ENCODE measurements at regions not wholly inside any gene's neighbourhood (a gene's known extent, or its start where the extent isn't known, plus 50 kb on each side); places are given as distances from the start of the nearest gene placed in this dataset.
"Not testable (repeated sequence)": the region's sequence is repeated elsewhere in the genome, so short reads cannot be mapped to it uniquely, and the experiment has no call there.

DNA sequence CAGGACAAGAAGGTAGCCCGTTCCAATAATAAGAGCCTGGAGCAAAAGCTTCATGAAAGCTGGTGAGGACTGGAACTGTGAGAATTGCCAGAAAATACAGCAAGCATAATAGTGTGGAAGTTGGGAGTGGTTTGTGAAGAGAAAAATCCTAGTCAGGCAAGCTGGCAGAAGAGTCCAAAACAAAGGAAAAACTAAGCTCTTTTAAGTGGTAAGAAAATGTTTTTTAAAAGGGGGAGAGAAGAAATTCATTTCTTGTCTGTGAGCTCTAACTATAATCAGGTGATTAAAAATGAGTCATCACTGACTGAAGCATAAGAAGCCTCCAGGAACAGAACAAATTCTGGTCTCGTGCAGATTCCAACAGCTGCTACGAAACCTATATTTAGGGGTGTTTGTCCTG is 102.6 kb downstream of the CAAP1 start:
- Histone ChIP-seq H3K9me3 (no peaks in the 10 kb centered on the region), H3K36me3 (ENCODE audit: low read depth, missing control alignments) (no peaks in the 10 kb centered on the region), H3K27ac (no peak overlapping the region), H3K4me1 (no peaks in the 10 kb centered on the region), H3K4me3 (no peak overlapping the region), H3K27me3 (no peaks in the 10 kb centered on the region)
- intact Hi-C loops (cut with DNase I; ENCODE audit: low total_unique reads) = no loop called here
- WGBS, 2 donors = 74 to 77% methylated on average over 2 of the region's 3 CpGs
- TF ChIP-seq POLR2A (IDR thresholded peaks at IDR 0.05) = no peak
- TF ChIP-seq, protein P1, sequence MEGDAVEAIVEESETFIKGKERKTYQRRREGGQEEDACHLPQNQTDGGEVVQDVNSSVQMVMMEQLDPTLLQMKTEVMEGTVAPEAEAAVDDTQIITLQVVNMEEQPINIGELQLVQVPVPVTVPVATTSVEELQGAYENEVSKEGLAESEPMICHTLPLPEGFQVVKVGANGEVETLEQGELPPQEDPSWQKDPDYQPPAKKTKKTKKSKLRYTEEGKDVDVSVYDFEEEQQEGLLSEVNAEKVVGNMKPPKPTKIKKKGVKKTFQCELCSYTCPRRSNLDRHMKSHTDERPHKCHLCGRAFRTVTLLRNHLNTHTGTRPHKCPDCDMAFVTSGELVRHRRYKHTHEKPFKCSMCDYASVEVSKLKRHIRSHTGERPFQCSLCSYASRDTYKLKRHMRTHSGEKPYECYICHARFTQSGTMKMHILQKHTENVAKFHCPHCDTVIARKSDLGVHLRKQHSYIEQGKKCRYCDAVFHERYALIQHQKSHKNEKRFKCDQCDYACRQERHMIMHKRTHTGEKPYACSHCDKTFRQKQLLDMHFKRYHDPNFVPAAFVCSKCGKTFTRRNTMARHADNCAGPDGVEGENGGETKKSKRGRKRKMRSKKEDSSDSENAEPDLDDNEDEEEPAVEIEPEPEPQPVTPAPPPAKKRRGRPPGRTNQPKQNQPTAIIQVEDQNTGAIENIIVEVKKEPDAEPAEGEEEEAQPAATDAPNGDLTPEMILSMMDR (IDR thresholded peaks at IDR 0.05) = no peak
- no peak for DNase-seq

DNA sequence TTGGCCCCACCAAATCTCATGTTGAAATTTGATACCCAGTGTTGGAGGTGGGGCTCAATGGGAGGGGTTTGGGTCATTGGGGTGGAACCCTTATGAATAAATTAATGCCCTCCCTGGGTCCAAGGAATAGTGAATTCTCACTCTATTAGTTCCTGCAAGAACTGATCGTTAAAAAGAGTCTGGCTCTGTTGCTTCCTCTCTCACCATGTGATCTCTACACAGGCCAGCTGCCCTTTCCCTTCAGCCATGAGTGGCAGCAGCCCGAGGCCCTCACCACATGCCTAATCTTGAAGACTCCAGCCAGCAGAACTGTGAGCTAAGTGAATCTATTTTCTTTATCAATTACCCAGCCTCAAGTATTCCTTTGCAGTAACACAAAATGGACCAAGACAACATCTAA is 106.0 kb downstream of the CAAP1 start:
- Histone ChIP-seq H3K9me3 (no peaks in the 10 kb centered on the region), H3K36me3 (ENCODE audit: low read depth, missing control alignments) (no peaks in the 10 kb centered on the region), H3K27ac (no peak overlapping the region), H3K4me1 (no peaks in the 10 kb centered on the region), H3K27me3 (no peaks in the 10 kb centered on the region), H3K4me3 (no peak overlapping the region)
- intact Hi-C loops (cut with DNase I; ENCODE audit: low total_unique reads) = no loop called here
- TF ChIP-seq, protein P1 (IDR thresholded peaks at IDR 0.05) = no peak
- TF ChIP-seq POLR2A (IDR thresholded peaks at IDR 0.05) = no peak
- DNase-seq = no peak
- WGBS, 2 donors = 47 to 50% methylated on average over 2 of the region's 2 CpGs

DNA sequence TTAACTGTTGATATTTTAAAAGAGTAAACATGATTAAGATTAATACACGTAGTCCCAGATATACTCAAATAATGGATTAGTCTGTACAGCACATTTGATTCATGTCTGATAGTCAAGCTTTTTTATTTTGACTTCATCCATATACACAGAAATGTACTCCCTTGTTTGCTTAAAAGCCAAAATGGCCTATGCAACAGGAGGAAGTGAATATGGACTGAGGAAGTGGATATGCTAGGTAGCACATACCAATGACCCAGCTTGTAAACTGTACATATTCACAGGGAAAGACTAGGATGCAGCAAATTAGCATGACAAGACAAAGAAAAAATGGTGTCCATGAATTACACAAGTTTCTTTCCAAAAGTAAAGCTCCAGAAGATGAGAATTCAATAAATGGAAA is 109.7 kb downstream of the CAAP1 start:
- no peak overlapping the region for H3K4me3 ChIP-seq
- H3K4me1 ChIP-seq = no peaks in the 10 kb centered on the region
- no peak for TF ChIP-seq POLR2A (IDR thresholded peaks at IDR 0.05)
- TF ChIP-seq, protein P1 (IDR thresholded peaks at IDR 0.05) = no peak
- H3K36me3 ChIP-seq (ENCODE audit: low read depth, missing control alignments) = no peaks in the 10 kb centered on the region
- intact Hi-C loops (cut with DNase I; ENCODE audit: low total_unique reads) = no loop called here
- no peaks in the 10 kb centered on the region for H3K9me3 ChIP-seq
- H3K27me3 ChIP-seq = no peaks in the 10 kb centered on the region
- DNase-seq = no peak
- H3K27ac ChIP-seq = no peak overlapping the region
- WGBS, 2 donors = 79 to 93% methylated on average over 1 of the region's 1 CpG

DNA sequence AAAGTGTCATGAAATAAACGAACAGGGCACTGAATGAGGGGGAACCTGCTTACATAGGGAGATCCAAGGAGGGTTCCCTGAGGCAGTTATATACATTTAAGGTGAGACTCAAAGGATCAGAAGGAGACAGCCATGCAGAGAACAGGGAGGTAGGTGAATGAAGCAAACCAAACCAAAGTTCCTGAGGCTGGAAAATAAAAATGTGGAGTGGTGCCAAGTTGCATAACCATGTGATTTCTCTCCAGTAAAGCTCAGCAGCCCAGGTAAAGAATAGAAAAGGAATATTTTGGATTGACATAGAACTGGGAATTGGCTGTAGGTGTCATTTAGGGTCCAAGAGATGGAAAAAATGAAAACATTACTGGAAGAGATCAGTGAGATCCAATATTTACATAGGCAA is 110.7 kb downstream of the CAAP1 start:
- no peaks in the 10 kb centered on the region for H3K36me3 ChIP-seq (ENCODE audit: low read depth, missing control alignments)
- 0% methylated on average over 1 of the region's 1 CpG for WGBS, 2 donors
- H3K4me1 ChIP-seq = no peaks in the 10 kb centered on the region
- TF ChIP-seq POLR2A (IDR thresholded peaks at IDR 0.05) = no peak
- TF ChIP-seq, protein P1 (IDR thresholded peaks at IDR 0.05) = no peak
- no peak overlapping the region for H3K27ac ChIP-seq
- no peak overlapping the region for H3K4me3 ChIP-seq
- H3K9me3 ChIP-seq = no peaks in the 10 kb centered on the region
- H3K27me3 ChIP-seq = no peaks in the 10 kb centered on the region
- no peak for DNase-seq
- intact Hi-C loops (cut with DNase I; ENCODE audit: low total_unique reads) = no loop called here

DNA sequence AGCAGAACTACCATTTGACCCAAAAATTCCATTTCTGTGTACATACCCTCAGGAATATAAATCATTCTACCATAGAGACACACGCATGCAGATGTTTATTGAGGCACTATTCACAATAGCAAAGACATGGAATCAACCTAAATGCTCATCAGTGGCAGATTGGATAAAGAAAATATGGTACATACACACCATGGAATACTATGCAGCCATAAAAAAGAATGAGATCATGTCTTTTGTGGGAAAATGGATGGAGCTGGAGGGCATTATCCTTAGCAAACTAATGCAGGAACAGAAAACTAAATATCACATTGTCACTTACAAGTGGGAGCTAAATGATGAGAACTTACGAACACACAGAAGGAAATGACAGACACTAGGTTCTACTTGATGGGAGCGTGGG is 112.3 kb downstream of the CAAP1 start:
- H3K27ac ChIP-seq; H3K36me3 ChIP-seq (ENCODE audit: low read depth, missing control alignments); H3K27me3 ChIP-seq; intact Hi-C loops (cut with DNase I; ENCODE audit: low total_unique reads); H3K4me1 ChIP-seq; DNase-seq; H3K9me3 ChIP-seq; H3K4me3 ChIP-seq: not testable (repeated sequence)
- WGBS, 2 donors = 86 to 88% methylated on average over 3 of the region's 3 CpGs

All from testis (tissue), 2 donors.